GM12873 (cell line): ENCODE measurements at regions not wholly inside any gene's neighbourhood (a gene's known extent, or its start where the extent isn't known, plus 50 kb on each side); places are given as distances from the start of the nearest gene placed in this dataset.

ENCODE experiments used
- TF ChIP-seq, protein P1 (sequence below): IDR thresholded peaks from 2 replicates; pipeline ENCODE4 v1.5.1; 2012; ENCODE audit warnings: low read depth, mild to moderate bottlenecking, moderate library complexity, low read length, control low read depth; ENCODE audit not compliant: insufficient read depth; ENCODE audit errors: missing control alignments

DNA sequence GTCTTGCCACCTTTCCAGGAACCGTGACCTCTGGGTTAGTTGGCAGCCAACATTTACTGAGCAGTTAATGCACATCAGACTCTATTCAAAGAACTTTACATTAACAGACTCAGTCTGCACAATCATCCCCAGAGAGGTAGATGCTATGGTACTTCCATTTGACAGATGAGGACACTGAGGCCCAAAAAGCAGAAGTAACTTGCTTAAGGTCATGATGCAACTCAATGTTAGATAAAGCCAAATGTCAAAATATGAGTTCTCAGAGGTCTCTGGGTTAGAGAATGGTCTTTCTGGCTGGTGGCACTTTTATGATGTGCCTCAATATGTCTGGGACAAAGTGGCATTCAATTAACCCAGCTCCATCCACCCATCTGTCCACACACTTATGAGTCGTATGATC lies 450.0 kb downstream of the MIAT start:
- TF ChIP-seq, protein P1, sequence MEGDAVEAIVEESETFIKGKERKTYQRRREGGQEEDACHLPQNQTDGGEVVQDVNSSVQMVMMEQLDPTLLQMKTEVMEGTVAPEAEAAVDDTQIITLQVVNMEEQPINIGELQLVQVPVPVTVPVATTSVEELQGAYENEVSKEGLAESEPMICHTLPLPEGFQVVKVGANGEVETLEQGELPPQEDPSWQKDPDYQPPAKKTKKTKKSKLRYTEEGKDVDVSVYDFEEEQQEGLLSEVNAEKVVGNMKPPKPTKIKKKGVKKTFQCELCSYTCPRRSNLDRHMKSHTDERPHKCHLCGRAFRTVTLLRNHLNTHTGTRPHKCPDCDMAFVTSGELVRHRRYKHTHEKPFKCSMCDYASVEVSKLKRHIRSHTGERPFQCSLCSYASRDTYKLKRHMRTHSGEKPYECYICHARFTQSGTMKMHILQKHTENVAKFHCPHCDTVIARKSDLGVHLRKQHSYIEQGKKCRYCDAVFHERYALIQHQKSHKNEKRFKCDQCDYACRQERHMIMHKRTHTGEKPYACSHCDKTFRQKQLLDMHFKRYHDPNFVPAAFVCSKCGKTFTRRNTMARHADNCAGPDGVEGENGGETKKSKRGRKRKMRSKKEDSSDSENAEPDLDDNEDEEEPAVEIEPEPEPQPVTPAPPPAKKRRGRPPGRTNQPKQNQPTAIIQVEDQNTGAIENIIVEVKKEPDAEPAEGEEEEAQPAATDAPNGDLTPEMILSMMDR = no peak

DNA sequence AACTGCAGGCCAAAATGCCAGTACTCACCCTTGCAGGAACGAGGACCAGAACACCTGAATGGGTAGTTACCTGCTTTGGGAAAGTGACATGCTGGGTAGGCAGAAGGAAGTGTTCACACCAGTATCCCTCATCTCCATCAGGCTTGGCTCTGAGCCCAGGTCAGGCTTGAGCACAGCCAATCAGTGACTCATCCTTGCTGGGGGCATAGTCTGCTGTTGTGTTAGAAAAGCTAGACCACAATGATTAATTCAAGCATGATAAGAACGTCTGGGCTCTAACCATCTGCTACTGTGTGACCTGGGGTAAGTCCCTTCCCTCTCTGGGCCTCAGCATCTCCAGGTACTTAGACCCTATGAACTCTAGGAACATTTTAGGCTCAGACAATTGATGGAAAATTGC lies 450.4 kb downstream of the MIAT start:
- TF ChIP-seq, protein P1 = no peak

GRCh38 chr22:27108425-27109114 lies 451.2 kb downstream of the MIAT start:
- TF ChIP-seq, protein P1 = no peak

GRCh38 chr22:27110665-27111451 lies 453.5 kb downstream of the MIAT start:
- TF ChIP-seq, protein P1 = no peak

GRCh38 chr22:27111796-27112672 lies 454.6 kb downstream of the MIAT start:
- TF ChIP-seq, protein P1 = no peak

- TF ChIP-seq, protein P1 = no peak
Measured at GRCh38 chr22:27113211-27113635, 455.8 kb downstream of the MIAT start.

DNA sequence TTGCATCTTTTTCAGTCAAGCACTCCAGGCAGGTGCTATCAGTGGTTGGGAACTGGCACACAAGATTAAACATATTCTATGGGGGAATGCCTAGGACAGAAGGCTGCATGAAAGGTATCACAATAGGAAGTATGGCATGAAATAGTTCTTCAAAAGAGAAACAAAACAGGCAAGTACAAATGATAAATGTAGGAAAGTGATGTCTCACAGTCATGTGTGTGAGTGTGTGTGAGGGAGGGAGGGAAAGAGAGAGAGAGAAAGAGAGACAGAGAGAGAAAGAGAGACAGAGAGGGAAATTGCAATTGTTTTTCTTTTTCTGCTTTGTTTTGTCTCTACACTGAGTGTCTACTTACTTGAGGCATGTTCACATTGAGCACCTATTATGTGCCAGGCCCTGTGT lies 456.3 kb downstream of the MIAT start:
- TF ChIP-seq, protein P1 = no peak
